ENCODE measurements at regions not wholly inside any gene's neighbourhood (a gene's known extent, or its start where the extent isn't known, plus 50 kb on each side); places are given as distances from the start of the nearest gene placed in this dataset.

DNA sequence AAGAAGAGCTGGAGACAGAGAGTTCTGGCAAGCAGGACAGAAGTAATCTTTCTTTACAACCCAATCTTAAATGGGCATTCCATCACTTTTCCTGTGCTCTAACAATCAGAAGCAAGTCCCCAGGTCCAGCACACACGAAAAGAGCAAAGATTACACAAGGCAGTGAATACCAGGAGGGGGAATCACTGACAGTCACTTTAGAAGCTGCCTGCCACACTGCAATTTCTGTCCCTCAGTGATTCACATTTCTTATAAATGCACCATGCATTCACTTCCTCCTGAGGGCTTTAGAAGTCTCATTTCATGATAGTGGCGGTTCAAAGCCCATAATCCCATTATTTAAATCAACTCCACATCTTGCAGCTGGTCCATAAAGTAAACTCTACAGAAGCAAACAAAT, 362.5 kb downstream of the POM121L12 start:
- Histone ChIP-seq H3K36me3 (ENCODE audit: control insufficient read depth in 4 of 4, insufficient read depth in 4 of 4, low read length in 4 of 4) (no peaks in the 10 kb centered on the region), H3K9ac (ENCODE audit: insufficient read depth in 1 of 2, low read length in 2 of 2) (no peak overlapping the region), H3K4me3 (no peak overlapping the region), H3K27ac (ENCODE audit: low read depth in 1 of 2, low read length in 1 of 2) (no peak overlapping the region), H3K4me1 (ENCODE audit: control insufficient read depth in 5 of 5, insufficient read depth in 5 of 5, low read length in 5 of 5) (no peaks in the 10 kb centered on the region), H3K9me3 (ENCODE audit: control insufficient read depth in 4 of 4, insufficient read depth in 3 of 4, low read length in 3 of 4) (no peaks in the 10 kb centered on the region), H3K27me3 (ENCODE audit: control insufficient read depth in 3 of 3, insufficient read depth in 3 of 3, low read length in 2 of 3) (no peaks in the 10 kb centered on the region)
- TF ChIP-seq, protein P1, sequence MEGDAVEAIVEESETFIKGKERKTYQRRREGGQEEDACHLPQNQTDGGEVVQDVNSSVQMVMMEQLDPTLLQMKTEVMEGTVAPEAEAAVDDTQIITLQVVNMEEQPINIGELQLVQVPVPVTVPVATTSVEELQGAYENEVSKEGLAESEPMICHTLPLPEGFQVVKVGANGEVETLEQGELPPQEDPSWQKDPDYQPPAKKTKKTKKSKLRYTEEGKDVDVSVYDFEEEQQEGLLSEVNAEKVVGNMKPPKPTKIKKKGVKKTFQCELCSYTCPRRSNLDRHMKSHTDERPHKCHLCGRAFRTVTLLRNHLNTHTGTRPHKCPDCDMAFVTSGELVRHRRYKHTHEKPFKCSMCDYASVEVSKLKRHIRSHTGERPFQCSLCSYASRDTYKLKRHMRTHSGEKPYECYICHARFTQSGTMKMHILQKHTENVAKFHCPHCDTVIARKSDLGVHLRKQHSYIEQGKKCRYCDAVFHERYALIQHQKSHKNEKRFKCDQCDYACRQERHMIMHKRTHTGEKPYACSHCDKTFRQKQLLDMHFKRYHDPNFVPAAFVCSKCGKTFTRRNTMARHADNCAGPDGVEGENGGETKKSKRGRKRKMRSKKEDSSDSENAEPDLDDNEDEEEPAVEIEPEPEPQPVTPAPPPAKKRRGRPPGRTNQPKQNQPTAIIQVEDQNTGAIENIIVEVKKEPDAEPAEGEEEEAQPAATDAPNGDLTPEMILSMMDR (IDR thresholded peaks at IDR 0.05; ENCODE audit: control extremely low read depth, extremely low read depth), result no peak
- ATAC-seq (ENCODE audit: insufficient read depth, low FRiP score) (no peak), DNase-seq (no peak)
- 76 to 82% methylated on average over 2 of the region's 2 CpGs for WGBS, 2 donors

DNA sequence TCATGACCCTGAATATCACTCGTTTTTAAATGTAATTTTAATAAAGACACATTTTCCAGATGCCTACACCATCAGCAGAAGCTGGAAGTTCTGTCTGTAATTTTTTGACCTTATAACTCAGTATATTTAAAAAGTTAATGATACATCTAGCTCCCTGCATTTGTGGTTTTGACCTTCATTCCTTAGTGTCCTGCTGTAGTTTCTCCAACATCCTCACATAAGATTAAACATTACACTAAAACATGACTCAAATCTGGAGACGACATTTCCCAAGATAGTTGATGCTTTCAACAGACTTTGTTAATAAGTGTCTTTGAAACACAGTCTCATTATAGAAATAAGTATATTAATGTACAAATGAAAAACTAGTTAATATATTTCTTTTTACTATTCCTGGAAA, 363.1 kb downstream of the POM121L12 start:
- Histone ChIP-seq H3K9ac (ENCODE audit: insufficient read depth in 1 of 2, low read length in 2 of 2) (no peak overlapping the region), H3K4me1 (ENCODE audit: control insufficient read depth in 5 of 5, insufficient read depth in 5 of 5, low read length in 5 of 5) (no peaks in the 10 kb centered on the region), H3K4me3 (no peak overlapping the region), H3K27me3 (ENCODE audit: control insufficient read depth in 3 of 3, insufficient read depth in 3 of 3, low read length in 2 of 3) (no peaks in the 10 kb centered on the region), H3K27ac (ENCODE audit: low read depth in 1 of 2, low read length in 1 of 2) (no peak overlapping the region), H3K36me3 (ENCODE audit: control insufficient read depth in 4 of 4, insufficient read depth in 4 of 4, low read length in 4 of 4) (no peaks in the 10 kb centered on the region), H3K9me3 (ENCODE audit: control insufficient read depth in 4 of 4, insufficient read depth in 3 of 4, low read length in 3 of 4) (no peaks in the 10 kb centered on the region)
- no peak for DNase-seq
- 67 to 72% methylated on average over 2 of the region's 2 CpGs for WGBS, 2 donors
- ATAC-seq (ENCODE audit: insufficient read depth, low FRiP score), result no peak
- TF ChIP-seq, protein P1 (IDR thresholded peaks at IDR 0.05; ENCODE audit: control extremely low read depth, extremely low read depth), result no peak

DNA sequence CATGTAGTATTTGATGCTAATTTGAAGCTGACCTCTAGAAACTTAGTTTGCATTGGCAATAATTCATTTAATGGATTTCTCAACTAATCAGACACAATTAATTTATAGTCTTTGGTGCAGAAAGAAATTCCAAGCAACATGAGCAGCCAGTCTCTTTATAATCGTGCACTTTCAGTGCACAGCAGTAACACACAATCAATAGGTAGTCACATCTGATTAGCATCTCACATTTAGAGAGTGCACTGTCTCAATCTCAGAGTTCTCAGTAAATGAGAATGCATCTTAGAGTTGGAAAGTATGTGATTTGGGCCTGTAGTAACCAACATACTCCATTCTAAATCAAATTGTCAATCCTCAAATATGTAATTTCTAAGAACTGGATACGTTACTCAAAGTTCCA, 377.6 kb downstream of the POM121L12 start:
- no peaks in the 10 kb centered on the region for H3K36me3 ChIP-seq (ENCODE audit: control insufficient read depth in 4 of 4, insufficient read depth in 4 of 4, low read length in 4 of 4)
- no peaks in the 10 kb centered on the region for H3K9me3 ChIP-seq (ENCODE audit: control insufficient read depth in 4 of 4, insufficient read depth in 3 of 4, low read length in 3 of 4)
- no peak for DNase-seq
- 77 to 80% methylated on average over 2 of the region's 2 CpGs for WGBS, 2 donors
- TF ChIP-seq, protein P1 (IDR thresholded peaks at IDR 0.05; ENCODE audit: control extremely low read depth, extremely low read depth), result no peak
- no peak overlapping the region for H3K4me3 ChIP-seq
- H3K27me3 ChIP-seq (ENCODE audit: control insufficient read depth in 3 of 3, insufficient read depth in 3 of 3, low read length in 2 of 3), result no peaks in the 10 kb centered on the region
- no peak overlapping the region for H3K27ac ChIP-seq (ENCODE audit: low read depth in 1 of 2, low read length in 1 of 2)
- ATAC-seq (ENCODE audit: insufficient read depth, low FRiP score), result no peak
- H3K4me1 ChIP-seq (ENCODE audit: control insufficient read depth in 5 of 5, insufficient read depth in 5 of 5, low read length in 5 of 5), result no peaks in the 10 kb centered on the region
- no peak overlapping the region for H3K9ac ChIP-seq (ENCODE audit: insufficient read depth in 1 of 2, low read length in 2 of 2)

DNA sequence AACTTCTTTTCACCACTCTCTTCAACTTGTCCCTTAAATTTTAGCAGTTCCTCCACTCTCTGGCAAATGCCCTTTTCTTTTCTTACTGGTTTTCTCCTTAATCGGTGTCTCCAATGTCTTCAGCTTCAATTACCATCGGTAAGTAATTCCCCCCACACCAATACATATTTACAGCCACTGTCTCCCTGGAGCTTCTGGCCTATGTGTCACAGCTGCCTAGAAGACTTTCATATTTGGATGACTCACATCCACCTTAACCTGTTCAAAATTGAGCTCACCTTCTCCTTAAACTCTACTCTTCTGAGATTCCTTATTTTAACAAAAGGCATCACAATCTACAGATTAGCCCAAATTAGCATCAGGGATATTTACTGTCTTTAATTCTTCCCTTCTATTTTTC, 380.4 kb downstream of the POM121L12 start:
- TF ChIP-seq, protein P1 (IDR thresholded peaks at IDR 0.05; ENCODE audit: control extremely low read depth, extremely low read depth), result no peak
- no peak for DNase-seq
- Histone ChIP-seq H3K4me1 (ENCODE audit: control insufficient read depth in 5 of 5, insufficient read depth in 5 of 5, low read length in 5 of 5) (no peaks in the 10 kb centered on the region), H3K27me3 (ENCODE audit: control insufficient read depth in 3 of 3, insufficient read depth in 3 of 3, low read length in 2 of 3) (no peaks in the 10 kb centered on the region), H3K4me3 (no peak overlapping the region), H3K9me3 (ENCODE audit: control insufficient read depth in 4 of 4, insufficient read depth in 3 of 4, low read length in 3 of 4) (no peaks in the 10 kb centered on the region), H3K27ac (ENCODE audit: low read depth in 1 of 2, low read length in 1 of 2) (no peak overlapping the region), H3K36me3 (ENCODE audit: control insufficient read depth in 4 of 4, insufficient read depth in 4 of 4, low read length in 4 of 4) (no peaks in the 10 kb centered on the region), H3K9ac (ENCODE audit: insufficient read depth in 1 of 2, low read length in 2 of 2) (no peak overlapping the region)
- 95 to 100% methylated on average over 2 of the region's 2 CpGs for WGBS, 2 donors
- ATAC-seq (ENCODE audit: insufficient read depth, low FRiP score), result no peak

All from lung (tissue), 11 donors.